ENCODE measurements at regions not wholly inside any gene's neighbourhood (a gene's known extent, or its start where the extent isn't known, plus 50 kb on each side); places are given as distances from the start of the nearest gene placed in this dataset.

GRCh38 chr1:90612033-90612432 lies 105.1 kb downstream of the BARHL2 start:
- no peak for DNase-seq

GRCh38 chr1:90607736-90608135 lies 109.4 kb downstream of the BARHL2 start:
- Histone ChIP-seq H3K27ac (ENCODE audit: insufficient read depth in 1 of 2, low read depth in 1 of 2, low read length in 2 of 2, poor library complexity in 1 of 2, severe bottlenecking in 2 of 2) (no peak overlapping the region), H3K36me3 (ENCODE audit: control insufficient read depth in 4 of 4, insufficient read depth in 4 of 4, low read length in 3 of 4) (no peaks in the 10 kb centered on the region), H3K9me3 (ENCODE audit: control extremely low read depth in 1 of 5, control insufficient read depth in 4 of 5, insufficient read depth in 2 of 5, low read depth in 1 of 5, low read length in 4 of 5) (peaks cover 0 to 1% (median 0%) of the 10 kb centered on the region in 5 experiments), H3K4me1 (ENCODE audit: control extremely low read depth in 1 of 4, control insufficient read depth in 4 of 4, insufficient read depth in 4 of 4, low read length in 3 of 4) (no peaks in the 10 kb centered on the region), H3K4me3 (ENCODE audit: control insufficient read depth in 1 of 7, extremely low read depth in 1 of 7, insufficient read depth in 4 of 7, low read depth in 2 of 7, low read length in 6 of 7) (no peak overlapping the region), H3K27me3 (replicated peaks in 2 of 5; ENCODE audit: control insufficient read depth in 4 of 5, insufficient read depth in 5 of 5, low read length in 4 of 5) (no peaks in the 10 kb centered on the region)
- ChIA-PET CTCF (no interaction called here), POLR2A (no interaction called here)
- 93% methylated on average over 4 of the region's 4 CpGs for WGBS (ENCODE audit: insufficient coverage)
- DNase-seq = no peak

More at GRCh38 chr1:90612033-90612432, 105.1 kb downstream of the BARHL2 start:
- whole genome bisulfite sequencing (ENCODE audit: insufficient coverage) = no CpG with 5 or more reads among the region's 2 CpGs
- no peaks in the 10 kb centered on the region for H3K36me3 ChIP-seq (ENCODE audit: control insufficient read depth in 4 of 4, insufficient read depth in 4 of 4, low read length in 3 of 4)
- no peak overlapping the region for H3K27ac ChIP-seq (ENCODE audit: insufficient read depth in 1 of 2, low read depth in 1 of 2, low read length in 2 of 2, poor library complexity in 1 of 2, severe bottlenecking in 2 of 2)
- CTCF ChIA-PET = no interaction called here
- no peak overlapping the region for H3K4me3 ChIP-seq (ENCODE audit: control insufficient read depth in 1 of 7, extremely low read depth in 1 of 7, insufficient read depth in 4 of 7, low read depth in 2 of 7, low read length in 6 of 7)
- H3K9me3 ChIP-seq (ENCODE audit: control extremely low read depth in 1 of 5, control insufficient read depth in 4 of 5, insufficient read depth in 2 of 5, low read depth in 1 of 5, low read length in 4 of 5) = peaks cover 0 to 1% (median 0%) of the 10 kb centered on the region in 5 experiments
- no peaks in the 10 kb centered on the region for H3K27me3 ChIP-seq (replicated peaks in 2 of 5; ENCODE audit: control insufficient read depth in 4 of 5, insufficient read depth in 5 of 5, low read length in 4 of 5)
- POLR2A ChIA-PET = no interaction called here
- H3K4me1 ChIP-seq (ENCODE audit: control extremely low read depth in 1 of 4, control insufficient read depth in 4 of 4, insufficient read depth in 4 of 4, low read length in 3 of 4) = no peaks in the 10 kb centered on the region

- ChIA-PET POLR2A (no interaction called here), CTCF (no interaction called here)
- DNase-seq = no peak
- no peak overlapping the region for H3K27ac ChIP-seq (ENCODE audit: insufficient read depth in 1 of 2, low read depth in 1 of 2, low read length in 2 of 2, poor library complexity in 1 of 2, severe bottlenecking in 2 of 2)
- no peaks in the 10 kb centered on the region for H3K36me3 ChIP-seq (ENCODE audit: control insufficient read depth in 4 of 4, insufficient read depth in 4 of 4, low read length in 3 of 4)
- H3K4me3 ChIP-seq (ENCODE audit: control insufficient read depth in 1 of 7, extremely low read depth in 1 of 7, insufficient read depth in 4 of 7, low read depth in 2 of 7, low read length in 6 of 7) = no peak overlapping the region
- WGBS (ENCODE audit: insufficient coverage) = 100% methylated on average over 1 of the region's 1 CpG
- H3K4me1 ChIP-seq (ENCODE audit: control extremely low read depth in 1 of 4, control insufficient read depth in 4 of 4, insufficient read depth in 4 of 4, low read length in 3 of 4) = no peaks in the 10 kb centered on the region
- no peaks in the 10 kb centered on the region for H3K27me3 ChIP-seq (replicated peaks in 2 of 5; ENCODE audit: control insufficient read depth in 4 of 5, insufficient read depth in 5 of 5, low read length in 4 of 5)
- H3K9me3 ChIP-seq (ENCODE audit: control extremely low read depth in 1 of 5, control insufficient read depth in 4 of 5, insufficient read depth in 2 of 5, low read depth in 1 of 5, low read length in 4 of 5) = no peaks in the 10 kb centered on the region
Measured at GRCh38 chr1:90605070-90605469, 112.0 kb downstream of the BARHL2 start.

GRCh38 chr1:90593312-90593711 lies 123.8 kb downstream of the BARHL2 start:
- Histone ChIP-seq H3K4me3 (ENCODE audit: control insufficient read depth in 1 of 7, extremely low read depth in 1 of 7, insufficient read depth in 4 of 7, low read depth in 2 of 7, low read length in 6 of 7) (no peak overlapping the region), H3K27me3 (replicated peaks in 2 of 5; ENCODE audit: control insufficient read depth in 4 of 5, insufficient read depth in 5 of 5, low read length in 4 of 5) (peaks cover 0 to 3% (median 0%) of the 10 kb centered on the region in 5 experiments), H3K36me3 (ENCODE audit: control insufficient read depth in 4 of 4, insufficient read depth in 4 of 4, low read length in 3 of 4) (no peaks in the 10 kb centered on the region), H3K4me1 (ENCODE audit: control extremely low read depth in 1 of 4, control insufficient read depth in 4 of 4, insufficient read depth in 4 of 4, low read length in 3 of 4) (no peaks in the 10 kb centered on the region), H3K27ac (ENCODE audit: insufficient read depth in 1 of 2, low read depth in 1 of 2, low read length in 2 of 2, poor library complexity in 1 of 2, severe bottlenecking in 2 of 2) (no peak overlapping the region), H3K9me3 (ENCODE audit: control extremely low read depth in 1 of 5, control insufficient read depth in 4 of 5, insufficient read depth in 2 of 5, low read depth in 1 of 5, low read length in 4 of 5) (peaks cover 2 to 26% (median 11%) of the 10 kb centered on the region in 5 experiments)
- CTCF ChIA-PET = no interaction called here
- no peak for DNase-seq
- POLR2A ChIA-PET = no interaction called here

- no peak for DNase-seq
- Histone ChIP-seq H3K36me3 (ENCODE audit: control insufficient read depth in 4 of 4, insufficient read depth in 4 of 4, low read length in 3 of 4) (no peaks in the 10 kb centered on the region), H3K27me3 (replicated peaks in 2 of 5; ENCODE audit: control insufficient read depth in 4 of 5, insufficient read depth in 5 of 5, low read length in 4 of 5) (peaks cover 0 to 3% (median 0%) of the 10 kb centered on the region in 5 experiments), H3K4me1 (ENCODE audit: control extremely low read depth in 1 of 4, control insufficient read depth in 4 of 4, insufficient read depth in 4 of 4, low read length in 3 of 4) (no peaks in the 10 kb centered on the region), H3K27ac (ENCODE audit: insufficient read depth in 1 of 2, low read depth in 1 of 2, low read length in 2 of 2, poor library complexity in 1 of 2, severe bottlenecking in 2 of 2) (no peak overlapping the region), H3K4me3 (ENCODE audit: control insufficient read depth in 1 of 7, extremely low read depth in 1 of 7, insufficient read depth in 4 of 7, low read depth in 2 of 7, low read length in 6 of 7) (no peak overlapping the region), H3K9me3 (ENCODE audit: control extremely low read depth in 1 of 5, control insufficient read depth in 4 of 5, insufficient read depth in 2 of 5, low read depth in 1 of 5, low read length in 4 of 5) (peaks cover 2 to 23% (median 11%) of the 10 kb centered on the region in 5 experiments)
- ChIA-PET POLR2A (interaction anchor here (0.6 kb wide), 1 partner anchor 65 kb away, joined by 3 read pairs; no protein-coding TSS in a partner anchor), CTCF (interaction anchor here (1.1 kb wide), 1 partner anchor 9 kb away, joined by 3 read pairs; no protein-coding TSS in a partner anchor)
- 62% methylated on average over 8 of the region's 10 CpGs for WGBS (ENCODE audit: insufficient coverage)
Measured at GRCh38 chr1:90591970-90592356, 125.1 kb downstream of the BARHL2 start.

GRCh38 chr1:90591355-90591969 lies 125.6 kb downstream of the BARHL2 start:
- CTCF ChIA-PET = interaction anchor here (1.1 kb wide), 1 partner anchor 8 kb away, joined by 3 read pairs; no protein-coding TSS in a partner anchor
- Histone ChIP-seq H3K27ac (ENCODE audit: insufficient read depth in 1 of 2, low read depth in 1 of 2, low read length in 2 of 2, poor library complexity in 1 of 2, severe bottlenecking in 2 of 2) (no peak overlapping the region), H3K4me1 (ENCODE audit: control extremely low read depth in 1 of 4, control insufficient read depth in 4 of 4, insufficient read depth in 4 of 4, low read length in 3 of 4) (no peaks in the 10 kb centered on the region), H3K27me3 (replicated peaks in 2 of 5; ENCODE audit: control insufficient read depth in 4 of 5, insufficient read depth in 5 of 5, low read length in 4 of 5) (peaks cover 0 to 3% (median 0%) of the 10 kb centered on the region in 5 experiments), H3K36me3 (ENCODE audit: control insufficient read depth in 4 of 4, insufficient read depth in 4 of 4, low read length in 3 of 4) (no peaks in the 10 kb centered on the region), H3K9me3 (ENCODE audit: control extremely low read depth in 1 of 5, control insufficient read depth in 4 of 5, insufficient read depth in 2 of 5, low read depth in 1 of 5, low read length in 4 of 5) (peaks cover 0 to 23% (median 11%) of the 10 kb centered on the region in 5 experiments), H3K4me3 (ENCODE audit: control insufficient read depth in 1 of 7, extremely low read depth in 1 of 7, insufficient read depth in 4 of 7, low read depth in 2 of 7, low read length in 6 of 7) (no peak overlapping the region)
- POLR2A ChIA-PET = interaction anchor here (0.6 kb wide), 1 partner anchor 64 kb away, joined by 3 read pairs; no protein-coding TSS in a partner anchor
- no peak for DNase-seq
- 43% methylated on average over 1 of the region's 8 CpGs for WGBS (ENCODE audit: insufficient coverage)

GRCh38 chr1:90580176-90580575 lies 136.9 kb downstream of the BARHL2 start:
- no peaks in the 10 kb centered on the region for H3K36me3 ChIP-seq (ENCODE audit: control insufficient read depth in 4 of 4, insufficient read depth in 4 of 4, low read length in 3 of 4)
- ChIA-PET POLR2A (no interaction called here), CTCF (no interaction called here)

More at GRCh38 chr1:90580176-90580575, 136.9 kb downstream of the BARHL2 start:
- H3K4me3 ChIP-seq (ENCODE audit: control insufficient read depth in 1 of 7, extremely low read depth in 1 of 7, insufficient read depth in 4 of 7, low read depth in 2 of 7, low read length in 6 of 7) = no peak overlapping the region
- 70% methylated on average over 1 of the region's 3 CpGs for WGBS (ENCODE audit: insufficient coverage)
- no peak for DNase-seq
- peaks cover 0 to 15% (median 2%) of the 10 kb centered on the region in 5 experiments for H3K27me3 ChIP-seq (replicated peaks in 2 of 5; ENCODE audit: control insufficient read depth in 4 of 5, insufficient read depth in 5 of 5, low read length in 4 of 5)
- H3K9me3 ChIP-seq (ENCODE audit: control extremely low read depth in 1 of 5, control insufficient read depth in 4 of 5, insufficient read depth in 2 of 5, low read depth in 1 of 5, low read length in 4 of 5) = no peaks in the 10 kb centered on the region
- no peak overlapping the region for H3K27ac ChIP-seq (ENCODE audit: insufficient read depth in 1 of 2, low read depth in 1 of 2, low read length in 2 of 2, poor library complexity in 1 of 2, severe bottlenecking in 2 of 2)
- H3K4me1 ChIP-seq (ENCODE audit: control extremely low read depth in 1 of 4, control insufficient read depth in 4 of 4, insufficient read depth in 4 of 4, low read length in 3 of 4) = no peaks in the 10 kb centered on the region
